SK-N-MC (cell line): ENCODE measurements at regions not wholly inside any gene's neighbourhood (a gene's known extent, or its start where the extent isn't known, plus 50 kb on each side); places are given as distances from the start of the nearest gene placed in this dataset.

ENCODE experiments used
- DNase-seq: peaks from one replicate; pipeline ENCODE4 v3.0.0-alpha.2; 2011; ENCODE audit warnings: low read depth, low spot score
- H3K27ac ChIP-seq: fragments of 200-600 bp; sonication (generic); 2 replicates; pipeline ENCODE4 v1.5.1; 2016; ENCODE audit warnings: mixed run types
- H3K36me3 ChIP-seq: fragments of 200-600 bp; sonication (generic); 2 replicates; pipeline ENCODE4 v1.6.1; 2017; ENCODE audit warnings: antibody characterized with exemption, low read length, mixed read lengths; ENCODE audit not compliant: insufficient read depth
- H3K4me3 ChIP-seq: fragments of 200-600 bp; sonication (generic); 2 replicates; pipeline ENCODE4 v1.5.1; 2016
- H3K9ac ChIP-seq: fragments of 200-600 bp; sonication (generic); 2 replicates; pipeline ENCODE4 v1.8.0; 2017; ENCODE audit warnings: mixed run types, mixed read lengths; ENCODE audit not compliant: insufficient read length
- H3K9me3 ChIP-seq: fragments of 200-600 bp; sonication (generic); 2 replicates; pipeline ENCODE4 v1.6.1; 2017; ENCODE audit warnings: low read depth, mild to moderate bottlenecking, antibody characterized with exemption, low read length, moderate library complexity, mixed read lengths
- EZH2 ChIP-seq: fragments of 200-600 bp; sonication (generic); IDR thresholded peaks from one replicate; pipeline ENCODE4 v1.6.1; 2017; ENCODE audit warnings: antibody characterized with exemption
- FOXP2 ChIP-seq: optimal IDR thresholded peaks from 2 replicates; pipeline ENCODE3; 2011; ENCODE audit warnings: mild to moderate bottlenecking, moderate library complexity; ENCODE audit not compliant: insufficient read depth; ENCODE audit errors: extremely low read length, control extremely low read depth
- POLR2AphosphoS5 ChIP-seq: IDR thresholded peaks from 2 replicates; pipeline ENCODE4 v1.6.1; 2012; ENCODE audit warnings: mild to moderate bottlenecking, low read depth, low read length, borderline replicate concordance

DNA sequence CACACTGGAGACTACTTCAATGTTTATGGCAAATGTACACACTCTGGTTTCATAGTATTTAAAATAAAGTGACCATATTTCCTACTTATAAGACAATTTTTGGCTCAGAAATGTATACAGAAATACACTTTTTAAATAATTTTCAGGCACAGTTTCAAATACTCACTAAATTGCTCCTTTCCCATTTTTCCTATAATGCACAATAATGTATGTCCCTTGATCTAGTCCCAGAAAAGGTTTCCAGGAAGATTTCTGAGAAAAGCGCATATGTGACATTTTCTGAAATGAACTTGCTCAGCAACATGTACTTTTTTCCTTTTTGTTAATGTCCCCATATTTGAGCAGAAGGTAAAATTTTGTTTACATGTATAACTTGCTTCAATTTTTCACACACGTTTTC lies 591.4 kb downstream of the CD109 start:
- no peak for DNase-seq
- Histone ChIP-seq H3K4me3 (no peak overlapping the region), H3K27ac (no peak overlapping the region), H3K36me3 (no peaks in the 10 kb centered on the region), H3K9ac (no peak overlapping the region), H3K9me3 (no peaks in the 10 kb centered on the region)
- TF ChIP-seq EZH2 = no peak
- TF ChIP-seq POLR2AphosphoS5 = no peak
- no peak for TF ChIP-seq FOXP2

DNA sequence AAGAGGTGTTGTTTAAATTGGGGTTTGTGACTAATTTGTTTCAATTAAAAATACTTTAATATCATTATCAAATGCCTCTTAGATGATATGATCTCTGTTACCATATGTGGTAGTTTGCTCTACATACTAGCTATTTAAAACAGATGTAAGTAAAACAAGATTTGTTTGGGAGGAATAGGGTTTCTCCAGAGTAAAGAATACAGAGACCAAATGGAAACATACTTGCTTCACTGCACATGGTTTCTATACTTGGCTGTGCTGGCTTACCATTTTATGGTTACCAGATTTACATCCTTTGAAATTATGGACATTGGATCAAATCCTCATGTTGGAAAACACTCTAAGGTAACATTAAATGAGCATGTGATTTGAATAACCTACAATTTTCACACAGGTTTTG lies 588.3 kb downstream of the CD109 start:
- Histone ChIP-seq H3K9ac (no peak overlapping the region), H3K4me3 (no peak overlapping the region), H3K36me3 (no peaks in the 10 kb centered on the region), H3K27ac (no peak overlapping the region), H3K9me3 (no peaks in the 10 kb centered on the region)
- TF ChIP-seq POLR2AphosphoS5 (no peak), EZH2 (no peak), FOXP2 (no peak)
- DNase-seq = no peak

DNA sequence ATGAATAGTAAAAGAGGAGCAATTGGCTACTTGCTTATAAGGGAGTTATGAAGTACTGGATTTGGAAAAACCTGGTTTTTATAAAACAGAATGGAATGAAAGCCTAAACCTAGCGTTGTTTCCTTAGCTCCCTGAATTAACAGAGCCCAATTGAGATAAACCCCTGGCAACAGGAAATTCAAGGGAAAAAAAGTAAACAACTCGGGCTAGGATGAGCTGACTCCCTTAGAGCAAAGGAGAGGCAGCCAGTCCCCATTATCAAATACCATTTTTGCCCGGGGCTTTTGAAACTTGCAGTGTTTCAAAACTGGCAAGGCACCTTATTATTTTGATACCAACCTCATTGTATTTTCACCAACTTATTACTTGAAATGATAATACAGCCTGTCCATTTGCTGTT lies 587.5 kb downstream of the CD109 start:
- Histone ChIP-seq H3K4me3 (no peak overlapping the region), H3K36me3 (no peaks in the 10 kb centered on the region), H3K27ac (no peak overlapping the region), H3K9me3 (no peaks in the 10 kb centered on the region), H3K9ac (no peak overlapping the region)
- DNase-seq = no peak
- TF ChIP-seq FOXP2 = no peak
- no peak for TF ChIP-seq POLR2AphosphoS5
- TF ChIP-seq EZH2 = no peak

DNA sequence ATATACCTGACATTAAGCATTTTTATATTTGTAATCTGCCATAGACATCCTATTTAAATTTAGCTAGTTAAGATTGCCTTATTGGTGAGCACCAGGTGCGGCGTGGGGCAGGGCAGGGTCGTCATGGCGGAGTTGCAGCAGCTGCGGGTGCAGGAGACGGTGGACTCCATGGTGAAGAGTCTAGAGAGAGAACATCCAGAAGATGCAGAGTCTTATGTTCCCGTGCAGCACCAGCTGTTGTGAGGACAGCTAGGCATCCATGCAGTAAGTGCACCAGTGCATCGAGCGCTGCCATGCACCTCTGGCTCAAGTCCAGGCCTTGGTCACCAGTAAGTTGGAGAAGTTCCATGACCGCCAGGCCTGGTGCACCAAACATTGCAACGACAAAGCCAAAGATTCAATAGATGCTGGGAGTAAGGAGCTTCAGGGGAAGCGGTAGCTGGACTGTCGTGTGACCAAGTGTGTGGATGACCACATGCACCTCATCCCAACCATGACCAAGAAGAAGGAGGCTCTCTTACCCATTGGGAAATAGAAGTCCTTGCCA lies 586.2 kb downstream of the CD109 start:
- Histone ChIP-seq H3K27ac (no peak overlapping the region), H3K9ac (no peak overlapping the region), H3K4me3 (no peak overlapping the region), H3K36me3 (no peaks in the 10 kb centered on the region), H3K9me3 (no peaks in the 10 kb centered on the region)
- DNase-seq = no peak
- TF ChIP-seq EZH2 = no peak
- no peak for TF ChIP-seq FOXP2
- no peak for TF ChIP-seq POLR2AphosphoS5

DNA sequence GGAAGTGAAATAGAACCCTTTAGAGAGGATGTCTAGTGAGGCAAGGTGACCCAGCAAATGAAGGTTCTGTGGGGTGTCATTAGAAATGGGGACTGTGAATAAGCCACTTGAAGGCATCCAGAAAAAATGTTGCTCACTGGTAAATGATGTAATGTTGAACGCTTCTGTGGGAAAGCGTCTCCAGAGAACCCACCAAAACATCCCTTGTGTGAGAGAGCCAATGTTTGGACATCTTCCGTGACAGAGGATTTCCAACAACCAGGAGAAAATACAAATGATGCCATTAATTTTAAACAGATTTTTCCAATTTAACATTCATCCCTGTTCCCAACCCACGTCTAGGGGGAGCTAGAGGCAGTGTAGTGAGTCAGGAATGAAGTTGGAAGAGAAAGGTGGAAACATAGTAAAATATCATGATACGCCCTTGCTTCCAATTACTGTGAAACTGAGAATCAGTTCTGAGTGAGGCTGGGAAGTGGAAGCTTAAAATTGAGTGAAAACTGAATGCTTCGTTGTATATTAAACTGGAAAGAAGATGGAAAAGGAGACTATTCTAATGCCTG lies 584.2 kb downstream of the CD109 start:
- Histone ChIP-seq H3K4me3 (no peak overlapping the region), H3K36me3 (no peaks in the 10 kb centered on the region)
- DNase-seq = no peak

DNA sequence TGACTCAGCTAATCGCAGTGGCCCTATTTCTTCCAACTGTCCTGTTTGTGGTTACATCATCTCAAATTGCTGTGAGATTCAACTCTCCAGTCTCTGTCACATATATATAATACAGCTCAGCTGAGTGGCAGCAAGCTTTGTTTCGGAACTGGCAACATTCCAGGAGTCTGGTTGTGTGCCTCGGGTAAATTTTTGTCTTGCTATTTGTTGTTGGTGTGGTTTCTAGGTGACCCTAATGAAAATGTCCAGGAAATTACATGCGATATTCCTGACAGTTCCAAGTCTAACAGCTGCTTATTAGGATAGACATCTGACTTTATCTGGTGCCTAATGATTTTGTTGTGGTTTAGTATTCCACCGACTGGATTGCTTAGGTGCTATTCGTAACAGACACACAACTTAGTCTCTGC lies 581.8 kb downstream of the CD109 start:
- H3K27ac ChIP-seq = no peak overlapping the region
- DNase-seq = no peak
- TF ChIP-seq FOXP2 = no peak

More for the DNA sequence above, 584.2 kb downstream of the CD109 start:
- Histone ChIP-seq H3K9me3 (no peaks in the 10 kb centered on the region), H3K27ac (no peak overlapping the region), H3K9ac (no peak overlapping the region)
- no peak for TF ChIP-seq FOXP2
- no peak for TF ChIP-seq POLR2AphosphoS5
- no peak for TF ChIP-seq EZH2

DNA sequence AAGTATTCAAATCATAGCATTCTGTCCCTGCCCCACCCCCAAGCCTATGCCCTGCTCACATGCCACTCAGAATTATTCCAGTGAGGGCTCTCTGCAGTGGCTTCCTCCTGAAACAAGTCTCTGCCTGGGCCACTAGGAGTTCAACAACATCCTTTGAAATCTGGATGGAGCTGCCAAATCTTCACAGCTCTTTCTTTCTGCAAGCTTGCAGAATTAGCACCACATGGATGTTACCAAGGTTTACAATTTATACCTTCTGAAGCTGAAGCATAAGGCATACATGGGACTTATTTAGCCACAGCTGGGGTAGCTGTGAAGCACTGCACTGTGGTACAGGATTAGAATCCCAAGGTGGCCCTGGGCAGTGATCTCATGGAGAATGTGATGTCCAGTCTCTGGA lies 577.5 kb downstream of the CD109 start:
- Histone ChIP-seq H3K36me3 (no peaks in the 10 kb centered on the region), H3K4me3 (no peak overlapping the region)

More for the DNA sequence above, 581.8 kb downstream of the CD109 start:
- H3K4me3 ChIP-seq = no peak overlapping the region
- H3K9ac ChIP-seq = no peak overlapping the region
- no peaks in the 10 kb centered on the region for H3K36me3 ChIP-seq
- no peaks in the 10 kb centered on the region for H3K9me3 ChIP-seq

DNA sequence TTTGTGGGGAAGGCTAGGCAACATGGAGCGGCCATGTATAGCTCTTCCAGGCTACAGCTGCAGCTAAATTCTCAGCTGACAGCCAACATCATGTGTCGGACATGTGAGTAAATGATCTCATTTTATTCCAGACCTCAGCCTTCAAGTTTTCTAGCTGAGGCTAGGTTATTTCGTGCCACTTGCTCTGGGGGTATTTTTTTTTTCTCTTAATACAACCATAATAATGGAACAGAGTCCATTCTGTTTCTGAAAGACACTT lies 573.5 kb downstream of the CD109 start:
- Histone ChIP-seq H3K27ac (no peak overlapping the region), H3K9ac (no peak overlapping the region), H3K9me3 (no peaks in the 10 kb centered on the region), H3K36me3 (no peaks in the 10 kb centered on the region), H3K4me3 (no peak overlapping the region)
- no peak for TF ChIP-seq FOXP2
- TF ChIP-seq POLR2AphosphoS5 = no peak
- no peak for TF ChIP-seq EZH2
- no peak for DNase-seq

More for the DNA sequence above, 577.5 kb downstream of the CD109 start:
- H3K9ac ChIP-seq = no peak overlapping the region
- TF ChIP-seq POLR2AphosphoS5 (no peak), EZH2 (no peak), FOXP2 (no peak)
- DNase-seq = no peak
- no peaks in the 10 kb centered on the region for H3K9me3 ChIP-seq
- no peak overlapping the region for H3K27ac ChIP-seq
